H1 (cell line): ENCODE measurements at regions not wholly inside any gene's neighbourhood (a gene's known extent, or its start where the extent isn't known, plus 50 kb on each side); places are given as distances from the start of the nearest gene placed in this dataset.

Experiments
- CTCF ChIA-PET: fragments of 300-600 bp; sonication (Branson Sonifier 250); formaldehyde crosslinking; loops from one replicate; lab custom pipeline; 2021; ENCODE audit not compliant: partially characterized antibody; lab: Charles Lee
- POLR2A ChIA-PET: fragments of 300-600 bp; sonication (Branson Sonifier 250); formaldehyde crosslinking; loops from one replicate; lab custom pipeline; 2021; ENCODE audit warnings: inconsistent platforms; ENCODE audit not compliant: partially characterized antibody; lab: Charles Lee
- DNase-seq, 2 experiments: peaks; one replicate each; pipeline versions ENCODE4 v3.0.0 to v3.0.0-alpha.2; 2010 to 2022; ENCODE audit warnings: low spot score in 2 of 2, low read depth in 1 of 2, mixed read lengths in 1 of 2
- FAIRE-seq: peaks from 2 replicates; lab custom pipeline; 2011; peaks lifted over from hg19 to GRCh38; lab: Jason Lieb, UNC
- H2AFZ ChIP-seq: 2 replicates; pipeline ENCODE4 v1.8.1; 2012; ENCODE audit warnings: low read length, inconsistent platforms
- H2AK5ac ChIP-seq: 2 replicates; pipeline ENCODE4 v1.6.1; 2013; ENCODE audit warnings: low read depth, low read length
- H2BK120ac ChIP-seq: replicated peaks from 2 replicates; pipeline ENCODE3; 2013; ENCODE audit warnings: low read depth, low read length, inconsistent platforms
- H2BK12ac ChIP-seq: 2 replicates; pipeline ENCODE4 v1.6.1; 2013; ENCODE audit warnings: low read depth, low read length
- H2BK15ac ChIP-seq: 2 replicates; pipeline ENCODE4 v1.6.1; 2013; ENCODE audit warnings: low read length
- H2BK20ac ChIP-seq: 2 replicates; pipeline ENCODE4 v1.6.1; 2013; ENCODE audit warnings: low read length
- H2BK5ac ChIP-seq: 2 replicates; pipeline ENCODE4 v1.6.1; 2013; ENCODE audit warnings: low read depth, low read length
- H3K14ac ChIP-seq: 2 replicates; pipeline ENCODE4 v1.6.1; 2013; ENCODE audit warnings: inconsistent platforms; ENCODE audit not compliant: insufficient read length
- H3K18ac ChIP-seq: 2 replicates; pipeline ENCODE4 v1.6.1; 2013; ENCODE audit warnings: low read length; ENCODE audit errors: extremely low read depth
- H3K23ac ChIP-seq: 2 replicates; pipeline ENCODE4 v1.6.1; 2013; ENCODE audit warnings: inconsistent platforms; ENCODE audit not compliant: insufficient read length
- H3K23me2 ChIP-seq: 2 replicates; pipeline ENCODE4 v1.6.1; 2013; ENCODE audit warnings: low read depth, low read length
- H3K27ac ChIP-seq: 2 replicates; pipeline ENCODE4 v1.6.1; 2011; ENCODE audit warnings: low read depth, low read length, inconsistent platforms
- H3K27me3 ChIP-seq, 4 experiments: replicated peaks in 1 of 4; 1 replicate in 1 of 4; 2 replicates in 3 of 4; pipeline versions ENCODE4 v1.6.1 to v1.8.1; 2011 to 2013; ENCODE audit warnings: low read length in 3 of 4, mild to moderate bottlenecking in 3 of 4, inconsistent platforms in 2 of 4, mixed read lengths in 2 of 4, moderate library complexity in 1 of 4; ENCODE audit not compliant: control insufficient read depth in 3 of 4, insufficient read depth in 3 of 4; ENCODE audit errors: extremely low read depth in 1 of 4
- H3K36me3 ChIP-seq, 4 experiments: 2 replicates each; pipeline versions ENCODE4 v1.6.1 to v1.8.1; 2011 to 2013; ENCODE audit warnings: mild to moderate bottlenecking in 4 of 4, low read length in 3 of 4, moderate library complexity in 2 of 4, control low read depth in 1 of 4, inconsistent platforms in 1 of 4; ENCODE audit not compliant: insufficient read depth in 4 of 4, control insufficient read depth in 2 of 4
- H3K4ac ChIP-seq: replicated peaks from 2 replicates; pipeline ENCODE3; 2013; ENCODE audit warnings: low read length, low read depth, mixed read lengths, inconsistent platforms; ENCODE audit not compliant: insufficient read length
- H3K4me1 ChIP-seq, 4 experiments: replicated peaks in 1 of 4; 1 replicate in 1 of 4; 2 replicates in 3 of 4; pipeline versions ENCODE4 v1.6.1 to v1.8.1; 2011 to 2013; ENCODE audit warnings: low read length in 3 of 4, inconsistent platforms in 2 of 4, mixed read lengths in 1 of 4; ENCODE audit not compliant: insufficient read depth in 4 of 4, control insufficient read depth in 3 of 4
- H3K4me2 ChIP-seq, 2 experiments: 2 replicates each; pipeline versions ENCODE4 v1.6.1 to v1.8.1; 2011 to 2013; ENCODE audit warnings: low read depth in 2 of 2, low read length in 2 of 2, control low read depth in 1 of 2, inconsistent platforms in 1 of 2, mild to moderate bottlenecking in 1 of 2; ENCODE audit not compliant: insufficient read depth in 1 of 2
- H3K4me3 ChIP-seq, 4 experiments: fragments of 200-600, 300-600 bp in 1 of 4; sonication (generic), shearing (Covaris generic), sonication (Bioruptor Twin) in 1 of 4; 2 replicates each; pipeline versions ENCODE4 v1.5.1 to v1.8.1; 2011 to 2016; ENCODE audit warnings: low read length in 4 of 4, low read depth in 3 of 4, control low read depth in 2 of 4, inconsistent platforms in 2 of 4, mild to moderate bottlenecking in 2 of 4, mixed read lengths in 1 of 4, moderate library complexity in 1 of 4; ENCODE audit not compliant: insufficient read depth in 2 of 4; ENCODE audit errors: extremely low read depth in 1 of 4
- H3K56ac ChIP-seq: replicated peaks from 2 replicates; pipeline ENCODE3; 2013; ENCODE audit warnings: low read depth, mild to moderate bottlenecking, mixed read lengths, low read length, inconsistent platforms; ENCODE audit not compliant: insufficient read length
- H3K79me1 ChIP-seq: 2 replicates; pipeline ENCODE4 v1.6.1; 2013; ENCODE audit warnings: low read depth, low read length, control low read depth
- H3K79me2 ChIP-seq, 2 experiments: 2 replicates each; pipeline versions ENCODE4 v1.6.1 to v1.8.1; 2012 to 2013; ENCODE audit warnings: low read length in 2 of 2, mild to moderate bottlenecking in 2 of 2, inconsistent platforms in 1 of 2; ENCODE audit not compliant: insufficient read depth in 2 of 2, control insufficient read depth in 1 of 2
- H3K9ac ChIP-seq, 4 experiments: replicated peaks in 1 of 4; 1 replicate in 1 of 4; 2 replicates in 3 of 4; pipeline versions ENCODE4 v1.6.1 to v1.8.1; 2011 to 2013; ENCODE audit warnings: low read depth in 3 of 4, low read length in 3 of 4, control low read depth in 2 of 4, mild to moderate bottlenecking in 2 of 4, moderate library complexity in 2 of 4, inconsistent platforms in 1 of 4; ENCODE audit errors: extremely low read depth in 1 of 4
- H3K9me3 ChIP-seq, 2 experiments: 2 replicates each; pipeline versions ENCODE4 v1.6.1 to v1.8.1; 2012 to 2013; ENCODE audit warnings: mild to moderate bottlenecking in 2 of 2, moderate library complexity in 2 of 2, control low read depth in 1 of 2, inconsistent platforms in 1 of 2, low read depth in 1 of 2, low read length in 1 of 2, mixed read lengths in 1 of 2; ENCODE audit not compliant: insufficient read depth in 2 of 2
- H4K20me1 ChIP-seq, 2 experiments: replicated peaks in 1 of 2; 2 replicates each; pipeline versions ENCODE3 to v1.8.1; 2011 to 2013; ENCODE audit warnings: inconsistent platforms in 2 of 2, low read length in 2 of 2, mild to moderate bottlenecking in 1 of 2; ENCODE audit not compliant: insufficient read depth in 2 of 2, control insufficient read depth in 1 of 2
- H4K5ac ChIP-seq: 2 replicates; pipeline ENCODE4 v1.6.1; 2013; ENCODE audit warnings: low read length, low read depth, mixed read lengths, inconsistent platforms; ENCODE audit not compliant: insufficient read length
- H4K8ac ChIP-seq: 2 replicates; pipeline ENCODE4 v1.8.0; 2013; ENCODE audit warnings: mild to moderate bottlenecking, moderate library complexity, low read length, inconsistent platforms; ENCODE audit not compliant: insufficient read depth; ENCODE audit errors: extremely low read depth
- H4K91ac ChIP-seq: replicated peaks from 2 replicates; pipeline ENCODE3; 2013; ENCODE audit warnings: low read length, mixed read lengths, inconsistent platforms; ENCODE audit not compliant: insufficient read length
- RNF2 ChIP-seq: fragments of 200-900, 300-1000 bp; sonication (generic); IDR thresholded peaks from 2 replicates; pipeline ENCODE4 v1.7.1; 2016; ENCODE audit warnings: borderline replicate concordance, low read depth, mild to moderate bottlenecking, antibody characterized with exemption, low read length; ENCODE audit not compliant: poor library complexity, severe bottlenecking; ENCODE audit errors: missing control alignments
- TAF1 ChIP-seq: IDR thresholded peaks from 2 replicates; pipeline ENCODE4 v1.6.1; 2011; ENCODE audit warnings: mild to moderate bottlenecking, low read depth, low read length
- WGBS, 2 experiments: shearing (Covaris generic) in 1 of 2; methylation state at CpG; one replicate each; pipeline versions ENCODE4 v1.1.6 to v1.1.7; 2013 to 2015; ENCODE audit warnings: low lambda C conversion rate in 2 of 2, mixed read lengths in 2 of 2, inconsistent platforms in 1 of 2, low coverage in 1 of 2, missing lambda C conversion rate in 1 of 2; ENCODE audit not compliant: insufficient replicate concordance in 2 of 2, insufficient coverage in 1 of 2, insufficient read length in 1 of 2; ENCODE audit errors: extremely low coverage in 1 of 2, missing lambda C conversion rate in 1 of 2; 5-methylcytosine and 5-hydroxymethylcytosine counted together

GRCh38 chr14:34029921-34030334, 79.1 kb upstream of the EGLN3 start:
- Histone ChIP-seq H2BK5ac (peak overlapping the region; percentile 52; the same call in 1 of the 2 replicates), H3K23ac (no peak overlapping the region), H3K27ac (no peak overlapping the region), H2BK12ac (0 out of 2 replicates have a peak overlapping the region, but pooled peaks have one; percentile 60), H4K20me1 (no peaks in the 10 kb centered on the region), H3K14ac (no peak overlapping the region), H2BK20ac (no peak overlapping the region), H2AK5ac (no peak overlapping the region), H3K18ac (peak overlapping the region; percentile 65; the same call in 1 of the 2 replicates), H2BK120ac (no peak overlapping the region), H4K91ac (no peak overlapping the region), H3K9me3 (no peaks in the 10 kb centered on the region), H3K9ac (no peak overlapping the region), H3K23me2 (no peaks in the 10 kb centered on the region), H3K27me3 (no peaks in the 10 kb centered on the region), H2BK15ac (no peak overlapping the region), H3K4me3 (no peak overlapping the region), H3K4ac (no peak overlapping the region), H4K5ac (no peak overlapping the region), H3K4me2 (peak overlapping the region in 1 of 2 experiments; percentile 37; a peak in 1 of 4 replicates), H3K56ac (no peak overlapping the region), H3K79me2 (no peaks in the 10 kb centered on the region), H3K79me1 (no peaks in the 10 kb centered on the region), H4K8ac (no peak overlapping the region), H2AFZ (peak overlapping the region; percentile 96), H3K4me1 (peaks cover 0 to 4% (median 4%) of the 10 kb centered on the region in 4 experiments; a peak in 4 of 7 replicates), H3K36me3 (no peaks in the 10 kb centered on the region)
- peak in 1 of 2 experiments; percentile 47 for DNase-seq
- ChIA-PET CTCF (interaction anchor here (2.0 kb wide), 1 partner anchor 181 kb away, joined by 6 read pairs; no protein-coding TSS in a partner anchor), POLR2A (no interaction called here)
- no peak for FAIRE-seq
- 81% methylated on average over 6 of the region's 6 CpGs; no CpG with 5 or more reads in 1 of the 2 experiments for WGBS, 2 experiments
- no peak for TF ChIP-seq TAF1
- TF ChIP-seq RNF2: no peak
